SK-N-SH treated with all-trans-retinoic acid at 6 μM for 48 hours (cell line): ENCODE measurements at regions not wholly inside any gene's neighbourhood (a gene's known extent, or its start where the extent isn't known, plus 50 kb on each side); places are given as distances from the start of the nearest gene placed in this dataset.

Experiments
- ATAC-seq: fragments of 200-7000 bp; cut with Tn5 transposase; 3 replicates; pipeline ENCODE4 v1.9.1; 2020; ENCODE audit warnings: mild to moderate bottlenecking, moderate library complexity
- CSDC2 ChIP-seq: fragments of 250-450 bp; sonication (Bioruptor Pico); IDR thresholded peaks from 2 replicates; pipeline ENCODE4 v1.5.0; 2020; ENCODE audit warnings: mild to moderate bottlenecking, moderate library complexity
- ESRRG ChIP-seq: fragments of 250-450 bp; sonication (Bioruptor Pico); IDR thresholded peaks from 2 replicates; pipeline ENCODE4 v1.6.1; 2021; ENCODE audit warnings: mild to moderate bottlenecking
- GLIS3 ChIP-seq: fragments of 250-450 bp; sonication (Bioruptor Pico); IDR thresholded peaks from 2 replicates; pipeline ENCODE4 v1.5.0; 2020; ENCODE audit warnings: mild to moderate bottlenecking, moderate library complexity
- ISL1 ChIP-seq: fragments of 250-450 bp; sonication (Bioruptor Pico); IDR thresholded peaks from 2 replicates; pipeline ENCODE4 v2.1.2; 2022; ENCODE audit warnings: mild to moderate bottlenecking, moderate library complexity
- OSR1 ChIP-seq: fragments of 250-450 bp; sonication (Bioruptor Pico); IDR thresholded peaks from 2 replicates; pipeline ENCODE4 v1.8.0; 2022; ENCODE audit warnings: moderate library complexity, mild to moderate bottlenecking, inconsistent platforms
- PPARA ChIP-seq: fragments of 250-450 bp; sonication (Bioruptor Pico); IDR thresholded peaks from 2 replicates; pipeline ENCODE4 v1.5.0; 2020; ENCODE audit warnings: mild to moderate bottlenecking, borderline replicate concordance
- RARB ChIP-seq: fragments of 250-450 bp; sonication (Bioruptor Pico); IDR thresholded peaks from 2 replicates; pipeline ENCODE4 v1.8.0; 2021; ENCODE audit warnings: mild to moderate bottlenecking, moderate library complexity
- SNAI2 ChIP-seq: fragments of 250-450 bp; sonication (Bioruptor Pico); IDR thresholded peaks from 2 replicates; pipeline ENCODE4 v1.5.0; 2020; ENCODE audit warnings: mild to moderate bottlenecking, moderate library complexity
- TCF4 ChIP-seq: fragments of 250-450 bp; sonication (Bioruptor Pico); IDR thresholded peaks from 2 replicates; pipeline ENCODE4 v1.8.0; 2021; ENCODE audit warnings: mild to moderate bottlenecking, moderate library complexity, borderline replicate concordance
- TOX ChIP-seq: fragments of 250-450 bp; sonication (Bioruptor Pico); IDR thresholded peaks from 2 replicates; pipeline ENCODE4 v1.8.0; 2021; ENCODE audit warnings: mild to moderate bottlenecking, moderate library complexity, borderline replicate concordance
- ZC3H10 ChIP-seq: fragments of 250-450 bp; sonication (Bioruptor Pico); IDR thresholded peaks from 2 replicates; pipeline ENCODE4 v1.5.1; 2021; ENCODE audit warnings: mild to moderate bottlenecking, moderate library complexity
- ZFP3 ChIP-seq: fragments of 250-450 bp; sonication (Bioruptor Pico); IDR thresholded peaks from 2 replicates; pipeline ENCODE4 v1.5.0; 2020; ENCODE audit warnings: mild to moderate bottlenecking, moderate library complexity
- ZFP30 ChIP-seq: fragments of 450-650 bp; formaldehyde crosslinking; IDR thresholded peaks from 2 replicates; pipeline ENCODE4 v1.5.0; 2022; ENCODE audit warnings: mild to moderate bottlenecking, moderate library complexity
- ZNF565 ChIP-seq: fragments of 450-650 bp; formaldehyde crosslinking; conservative IDR thresholded peaks from 2 replicates; pipeline ENCODE4 v1.5.0; 2020; ENCODE audit warnings: low read depth, mild to moderate bottlenecking, moderate library complexity
- ZNF70 ChIP-seq: fragments of 450-650 bp; formaldehyde crosslinking; IDR thresholded peaks from 2 replicates; pipeline ENCODE4 v1.5.0; 2020; ENCODE audit warnings: mild to moderate bottlenecking, moderate library complexity
- ZNF8 ChIP-seq: fragments of 450-650 bp; formaldehyde crosslinking; IDR thresholded peaks from 2 replicates; pipeline ENCODE4 v1.5.0; 2020; ENCODE audit warnings: mild to moderate bottlenecking, moderate library complexity
- TF ChIP-seq, protein P1 (sequence below): fragments of 250-450 bp; sonication (Bioruptor Pico); IDR thresholded peaks from 2 replicates; pipeline ENCODE4 v1.8.0; 2020; ENCODE audit warnings: mild to moderate bottlenecking, moderate library complexity, borderline replicate concordance
- TF ChIP-seq, protein P2 (sequence below): fragments of 250-450 bp; sonication (Bioruptor Pico); IDR thresholded peaks from 2 replicates; pipeline ENCODE4 v1.5.1; 2020; ENCODE audit warnings: low read depth, mild to moderate bottlenecking, moderate library complexity
- TF ChIP-seq, protein P3 (sequence below): fragments of 250-450 bp; sonication (Bioruptor Pico); IDR thresholded peaks from 2 replicates; pipeline ENCODE4 v1.8.0; 2021; ENCODE audit warnings: low read depth, mild to moderate bottlenecking, moderate library complexity, borderline replicate concordance

DNA sequence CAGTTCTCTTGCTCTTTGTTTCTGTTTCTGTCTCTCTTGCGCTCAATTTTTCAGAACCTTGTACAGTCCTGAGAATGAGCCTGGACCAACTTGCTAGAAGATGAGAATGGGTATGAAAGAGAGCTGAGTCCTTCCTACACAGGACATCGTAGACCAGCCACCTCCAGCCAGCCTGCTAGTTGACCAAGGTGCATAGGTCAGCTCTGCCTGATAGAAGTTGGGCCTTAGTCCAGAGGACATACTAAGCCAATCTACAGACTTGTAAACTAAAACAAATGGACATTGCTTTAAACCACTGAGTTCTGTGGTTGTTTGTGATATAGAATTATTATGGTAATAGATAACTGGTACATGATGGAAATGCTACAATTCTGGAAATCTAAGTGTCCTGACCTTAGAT, 236.4 kb upstream of the ZFP64 start (continued):
- TF ChIP-seq, protein P1, sequence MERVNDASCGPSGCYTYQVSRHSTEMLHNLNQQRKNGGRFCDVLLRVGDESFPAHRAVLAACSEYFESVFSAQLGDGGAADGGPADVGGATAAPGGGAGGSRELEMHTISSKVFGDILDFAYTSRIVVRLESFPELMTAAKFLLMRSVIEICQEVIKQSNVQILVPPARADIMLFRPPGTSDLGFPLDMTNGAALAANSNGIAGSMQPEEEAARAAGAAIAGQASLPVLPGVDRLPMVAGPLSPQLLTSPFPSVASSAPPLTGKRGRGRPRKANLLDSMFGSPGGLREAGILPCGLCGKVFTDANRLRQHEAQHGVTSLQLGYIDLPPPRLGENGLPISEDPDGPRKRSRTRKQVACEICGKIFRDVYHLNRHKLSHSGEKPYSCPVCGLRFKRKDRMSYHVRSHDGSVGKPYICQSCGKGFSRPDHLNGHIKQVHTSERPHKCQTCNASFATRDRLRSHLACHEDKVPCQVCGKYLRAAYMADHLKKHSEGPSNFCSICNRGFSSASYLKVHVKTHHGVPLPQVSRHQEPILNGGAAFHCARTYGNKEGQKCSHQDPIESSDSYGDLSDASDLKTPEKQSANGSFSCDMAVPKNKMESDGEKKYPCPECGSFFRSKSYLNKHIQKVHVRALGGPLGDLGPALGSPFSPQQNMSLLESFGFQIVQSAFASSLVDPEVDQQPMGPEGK (CRISPR knock-in tag), result no peak
- TF ChIP-seq PPARA (CRISPR knock-in tag), result no peak
- TF ChIP-seq, all 23 proteins: peak for 0

DNA sequence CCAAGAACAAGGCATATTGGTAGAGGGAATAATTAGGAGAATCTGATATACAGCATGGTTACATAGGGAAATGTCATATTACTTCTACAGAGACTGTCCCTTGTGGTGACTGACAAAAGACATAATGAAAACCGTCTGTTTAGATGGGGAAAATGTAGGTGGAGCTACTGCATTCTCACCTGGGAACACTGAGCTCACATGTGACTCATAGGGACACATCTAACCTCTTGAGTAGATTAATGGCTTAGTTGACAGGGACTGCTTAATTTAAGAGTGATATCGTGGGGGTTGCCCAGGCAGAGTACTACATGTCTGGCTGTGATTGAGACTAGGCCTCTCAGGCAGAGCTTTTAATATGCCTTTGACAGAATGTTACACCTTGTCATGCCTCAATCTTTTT, 235.3 kb upstream of the ZFP64 start:
- no peak for ATAC-seq
- TF ChIP-seq ISL1 (no peak), ZNF8 (CRISPR knock-in tag) (no peak), GLIS3 (CRISPR knock-in tag) (no peak), CSDC2 (CRISPR knock-in tag) (no peak), ZNF565 (CRISPR knock-in tag) (no peak), TOX (CRISPR knock-in tag) (no peak), ZC3H10 (no peak), ESRRG (CRISPR knock-in tag) (no peak), TCF4 (CRISPR knock-in tag) (no peak), RARB (CRISPR knock-in tag) (no peak)
- TF ChIP-seq, protein P1 (CRISPR knock-in tag), result no peak
- TF ChIP-seq, protein P2, sequence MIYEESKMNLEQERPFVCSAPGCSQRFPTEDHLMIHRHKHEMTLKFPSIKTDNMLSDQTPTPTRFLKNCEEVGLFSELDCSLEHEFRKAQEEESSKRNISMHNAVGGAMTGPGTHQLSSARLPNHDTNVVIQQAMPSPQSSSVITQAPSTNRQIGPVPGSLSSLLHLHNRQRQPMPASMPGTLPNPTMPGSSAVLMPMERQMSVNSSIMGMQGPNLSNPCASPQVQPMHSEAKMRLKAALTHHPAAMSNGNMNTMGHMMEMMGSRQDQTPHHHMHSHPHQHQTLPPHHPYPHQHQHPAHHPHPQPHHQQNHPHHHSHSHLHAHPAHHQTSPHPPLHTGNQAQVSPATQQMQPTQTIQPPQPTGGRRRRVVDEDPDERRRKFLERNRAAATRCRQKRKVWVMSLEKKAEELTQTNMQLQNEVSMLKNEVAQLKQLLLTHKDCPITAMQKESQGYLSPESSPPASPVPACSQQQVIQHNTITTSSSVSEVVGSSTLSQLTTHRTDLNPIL (CRISPR knock-in tag), result no peak

DNA sequence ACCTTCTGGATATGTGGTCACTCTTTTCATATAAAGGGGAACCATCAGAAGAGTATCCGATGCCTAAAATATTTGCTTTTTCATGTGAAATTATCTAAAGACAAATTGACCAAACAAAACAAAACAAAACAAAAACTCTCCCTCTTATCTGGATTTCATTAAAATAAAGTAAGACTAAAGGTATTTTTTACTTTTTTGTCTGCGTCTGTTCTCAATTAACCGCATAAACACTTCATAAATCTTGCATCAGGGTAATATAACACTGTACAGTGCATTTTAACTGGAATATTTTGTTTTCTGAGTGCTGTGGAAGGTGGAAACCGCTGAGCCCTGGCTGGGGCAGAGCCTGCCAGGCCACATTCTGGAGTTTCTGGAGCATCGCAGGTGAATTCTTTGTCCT, 234.1 kb upstream of the ZFP64 start:
- TF ChIP-seq ZC3H10, result no peak
- TF ChIP-seq ESRRG (CRISPR knock-in tag), result no peak
- TF ChIP-seq RARB (CRISPR knock-in tag), result no peak
- no peak for TF ChIP-seq TCF4 (CRISPR knock-in tag)
- TF ChIP-seq, protein P2 (CRISPR knock-in tag), result no peak
- TF ChIP-seq ZNF70 (CRISPR knock-in tag), result no peak
- no peak for TF ChIP-seq ISL1
- TF ChIP-seq, protein P1 (CRISPR knock-in tag), result no peak
- TF ChIP-seq OSR1, result no peak
- no peak for TF ChIP-seq CSDC2 (CRISPR knock-in tag)
- TF ChIP-seq ZNF8 (CRISPR knock-in tag), result no peak
- TF ChIP-seq ZFP30 (CRISPR knock-in tag), result no peak
- TF ChIP-seq ZFP3, result no peak
- TF ChIP-seq SNAI2 (CRISPR knock-in tag), result no peak
- TF ChIP-seq, protein P3, sequence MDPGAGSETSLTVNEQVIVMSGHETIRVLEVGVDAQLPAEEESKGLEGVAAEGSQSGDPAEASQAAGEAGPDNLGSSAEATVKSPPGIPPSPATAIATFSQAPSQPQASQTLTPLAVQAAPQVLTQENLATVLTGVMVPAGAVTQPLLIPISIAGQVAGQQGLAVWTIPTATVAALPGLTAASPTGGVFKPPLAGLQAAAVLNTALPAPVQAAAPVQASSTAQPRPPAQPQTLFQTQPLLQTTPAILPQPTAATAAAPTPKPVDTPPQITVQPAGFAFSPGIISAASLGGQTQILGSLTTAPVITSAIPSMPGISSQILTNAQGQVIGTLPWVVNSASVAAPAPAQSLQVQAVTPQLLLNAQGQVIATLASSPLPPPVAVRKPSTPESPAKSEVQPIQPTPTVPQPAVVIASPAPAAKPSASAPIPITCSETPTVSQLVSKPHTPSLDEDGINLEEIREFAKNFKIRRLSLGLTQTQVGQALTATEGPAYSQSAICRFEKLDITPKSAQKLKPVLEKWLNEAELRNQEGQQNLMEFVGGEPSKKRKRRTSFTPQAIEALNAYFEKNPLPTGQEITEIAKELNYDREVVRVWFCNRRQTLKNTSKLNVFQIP (CRISPR knock-in tag), result no peak
- ATAC-seq, result no peak
